OCI-LY7 (cell line): ENCODE measurements at regions not wholly inside any gene's neighbourhood (a gene's known extent, or its start where the extent isn't known, plus 50 kb on each side); places are given as distances from the start of the nearest gene placed in this dataset.

ENCODE experiments used
- BruUV-seq: library from RNA; stranded (reverse); fragments of 400-500 nt; replicated peaks from 2 replicates; lab custom pipeline; 2021; lab: Mats Ljungman, UMichigan
- CTCF ChIA-PET: fragments of 300-600 bp; sonication (Branson Sonifier 250); formaldehyde crosslinking; loops from one replicate; lab custom pipeline; 2022; ENCODE audit warnings: antibody characterized with exemption; ENCODE audit not compliant: unreplicated experiment; lab: Charles Lee
- POLR2A ChIA-PET: fragments of 300-600 bp; sonication (Branson Sonifier 250); formaldehyde crosslinking; loops from one replicate; lab custom pipeline; 2022; ENCODE audit warnings: antibody characterized with exemption; lab: Charles Lee
- DNase-seq: peaks from one replicate; pipeline ENCODE4 v3.0.0-alpha.2; 2015; ENCODE audit warnings: low spot score
- H2AFZ ChIP-seq: fragments of 200-600 bp; sonication (generic), shearing (Covaris generic); 2 replicates; pipeline ENCODE4 v1.6.1; 2014; ENCODE audit warnings: mild to moderate bottlenecking, antibody characterized with exemption, low read length, moderate library complexity
- H3K27ac ChIP-seq: fragments of 200-600 bp; sonication (generic); 2 replicates; pipeline ENCODE4 v1.5.1; 2014; ENCODE audit warnings: mixed run types, low read depth, mild to moderate bottlenecking, moderate library complexity, low read length, inconsistent platforms; ENCODE audit not compliant: poor library complexity, severe bottlenecking
- H3K36me3 ChIP-seq: fragments of 200-600 bp; sonication (generic); 2 replicates; pipeline ENCODE4 v1.6.1; 2014; ENCODE audit warnings: mild to moderate bottlenecking, antibody characterized with exemption, low read length, moderate library complexity, mixed read lengths; ENCODE audit not compliant: insufficient read depth
- H3K4me1 ChIP-seq: fragments of 200-600 bp; sonication (generic); 2 replicates; pipeline ENCODE4 v1.5.1; 2014; ENCODE audit warnings: mild to moderate bottlenecking, low read length; ENCODE audit not compliant: insufficient read depth, poor library complexity, severe bottlenecking
- H3K4me2 ChIP-seq: fragments of 200-600 bp; sonication (generic); 2 replicates; pipeline ENCODE4 v1.6.1; 2014; ENCODE audit warnings: mild to moderate bottlenecking, low read length
- H3K4me3 ChIP-seq: fragments of 200-600 bp; sonication (generic); 2 replicates; pipeline ENCODE4 v1.5.1; 2014; ENCODE audit warnings: mild to moderate bottlenecking, low read depth, low read length; ENCODE audit not compliant: poor library complexity, severe bottlenecking
- H3K79me2 ChIP-seq: fragments of 200-600 bp; sonication (generic); 2 replicates; pipeline ENCODE4 v1.6.1; 2016; ENCODE audit warnings: low read depth, mild to moderate bottlenecking, low read length, moderate library complexity, mixed read lengths; ENCODE audit not compliant: insufficient read depth
- H3K9me2 ChIP-seq: fragments of 200-600 bp; sonication (generic); 2 replicates; pipeline ENCODE4 v1.6.1; 2016; ENCODE audit warnings: mild to moderate bottlenecking, low read length, mixed read lengths; ENCODE audit not compliant: insufficient read depth
- H3K9me3 ChIP-seq: fragments of 200-600 bp; sonication (generic); 2 replicates; pipeline ENCODE4 v1.6.1; 2014; ENCODE audit warnings: mild to moderate bottlenecking, mixed run types, low read length, mixed read lengths
- H4K20me1 ChIP-seq: fragments of 200-600 bp; sonication (generic); 2 replicates; pipeline ENCODE4 v1.6.1; 2014; ENCODE audit warnings: mild to moderate bottlenecking, antibody characterized with exemption, low read length, moderate library complexity, mixed read lengths; ENCODE audit not compliant: insufficient read depth
- EZH2phosphoT487 ChIP-seq: fragments of 200-600 bp; sonication (generic); IDR thresholded peaks from 2 replicates; pipeline ENCODE4 v1.6.1; 2018; ENCODE audit warnings: low read depth, borderline replicate concordance, mild to moderate bottlenecking, mixed run types, antibody characterized with exemption, low read length, moderate library complexity, mixed read lengths
- intact Hi-C: fragments of 100-400 bp; cut with micrococcal nuclease; formaldehyde crosslinking; loops from one replicate; pipeline ENCODE4 v1.10.0; 2022; ENCODE audit not compliant: unreplicated experiment
- TF ChIP-seq, protein P1 (sequence below): fragments of 200-600 bp; sonication (generic); conservative IDR thresholded peaks from 2 replicates; pipeline ENCODE4 v1.5.1; 2014; ENCODE audit warnings: mild to moderate bottlenecking, antibody characterized with exemption, low read length, moderate library complexity, mixed read lengths

DNA sequence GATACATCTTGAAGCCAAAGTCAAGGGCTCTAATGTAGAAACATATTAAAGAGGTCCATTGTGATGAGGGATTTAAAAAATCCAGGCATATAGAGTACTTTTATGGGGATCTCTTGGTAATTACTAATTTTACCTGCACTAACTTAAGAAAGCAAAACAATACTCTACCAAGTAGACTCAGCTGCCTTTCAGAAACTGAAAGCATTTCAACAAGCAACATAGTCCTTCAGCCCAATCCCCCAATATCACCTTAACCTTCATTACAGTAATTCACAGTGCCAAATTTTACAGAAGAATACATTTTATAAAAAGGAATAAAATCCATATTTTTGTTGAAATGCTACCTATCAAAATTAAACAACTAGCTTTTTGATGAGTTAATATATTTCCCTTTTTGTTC, 422.9 kb downstream of the DTHD1 start:
- Histone ChIP-seq H3K4me1 (no peaks in the 10 kb centered on the region), H3K4me2 (no peak overlapping the region), H2AFZ (no peak overlapping the region), H3K4me3 (no peak overlapping the region), H4K20me1 (no peaks in the 10 kb centered on the region), H3K79me2 (no peaks in the 10 kb centered on the region), H3K36me3 (no peaks in the 10 kb centered on the region), H3K9me3 (no peaks in the 10 kb centered on the region), H3K27ac (no peak overlapping the region), H3K9me2 (no peaks in the 10 kb centered on the region)
- no TSS peak for BruUV-seq
- DNase-seq = no peak
- POLR2A ChIA-PET = no interaction called here
- CTCF ChIA-PET = no interaction called here
- no peak for TF ChIP-seq EZH2phosphoT487
- intact Hi-C loops = no loop called here

DNA sequence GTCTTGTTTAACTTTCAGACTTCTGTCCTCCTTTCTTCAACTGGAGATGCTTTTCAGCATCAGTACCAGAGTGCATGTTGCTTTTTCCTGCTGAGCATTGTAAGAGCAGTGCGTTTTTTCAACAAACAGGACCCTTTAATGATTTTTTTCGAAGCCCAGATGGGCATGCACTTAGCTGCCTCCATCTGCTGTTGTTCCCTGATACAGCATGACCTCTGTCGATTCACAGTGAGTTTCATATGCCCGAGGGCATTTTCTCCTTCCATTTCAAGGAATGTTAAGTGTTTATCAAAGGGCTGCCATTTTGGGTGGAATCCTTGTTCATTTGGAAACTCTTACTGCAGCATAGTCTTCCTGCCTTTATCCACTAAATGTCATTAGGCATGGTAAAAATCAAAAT, 428.6 kb downstream of the DTHD1 start:
- Histone ChIP-seq H3K9me3 (no peaks in the 10 kb centered on the region), H3K36me3 (no peaks in the 10 kb centered on the region), H3K27ac (no peak overlapping the region), H3K4me3 (no peak overlapping the region), H2AFZ (no peak overlapping the region), H3K4me1 (no peaks in the 10 kb centered on the region), H4K20me1 (no peaks in the 10 kb centered on the region), H3K9me2 (no peaks in the 10 kb centered on the region), H3K79me2 (no peaks in the 10 kb centered on the region), H3K4me2 (no peak overlapping the region)
- no TSS peak for BruUV-seq
- CTCF ChIA-PET = no interaction called here
- no peak for DNase-seq
- intact Hi-C loops = no loop called here
- POLR2A ChIA-PET = no interaction called here
- no peak for TF ChIP-seq EZH2phosphoT487
- TF ChIP-seq, protein P1, sequence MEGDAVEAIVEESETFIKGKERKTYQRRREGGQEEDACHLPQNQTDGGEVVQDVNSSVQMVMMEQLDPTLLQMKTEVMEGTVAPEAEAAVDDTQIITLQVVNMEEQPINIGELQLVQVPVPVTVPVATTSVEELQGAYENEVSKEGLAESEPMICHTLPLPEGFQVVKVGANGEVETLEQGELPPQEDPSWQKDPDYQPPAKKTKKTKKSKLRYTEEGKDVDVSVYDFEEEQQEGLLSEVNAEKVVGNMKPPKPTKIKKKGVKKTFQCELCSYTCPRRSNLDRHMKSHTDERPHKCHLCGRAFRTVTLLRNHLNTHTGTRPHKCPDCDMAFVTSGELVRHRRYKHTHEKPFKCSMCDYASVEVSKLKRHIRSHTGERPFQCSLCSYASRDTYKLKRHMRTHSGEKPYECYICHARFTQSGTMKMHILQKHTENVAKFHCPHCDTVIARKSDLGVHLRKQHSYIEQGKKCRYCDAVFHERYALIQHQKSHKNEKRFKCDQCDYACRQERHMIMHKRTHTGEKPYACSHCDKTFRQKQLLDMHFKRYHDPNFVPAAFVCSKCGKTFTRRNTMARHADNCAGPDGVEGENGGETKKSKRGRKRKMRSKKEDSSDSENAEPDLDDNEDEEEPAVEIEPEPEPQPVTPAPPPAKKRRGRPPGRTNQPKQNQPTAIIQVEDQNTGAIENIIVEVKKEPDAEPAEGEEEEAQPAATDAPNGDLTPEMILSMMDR = no peak

GRCh38 chr4:36712013-36712412, 430.6 kb downstream of the DTHD1 start:
- Histone ChIP-seq H3K4me2 (no peak overlapping the region), H3K79me2 (no peaks in the 10 kb centered on the region), H3K36me3 (no peaks in the 10 kb centered on the region), H3K9me2 (no peaks in the 10 kb centered on the region), H4K20me1 (no peaks in the 10 kb centered on the region), H3K4me3 (no peak overlapping the region), H3K9me3 (no peaks in the 10 kb centered on the region), H3K27ac (no peak overlapping the region), H3K4me1 (no peaks in the 10 kb centered on the region), H2AFZ (no peak overlapping the region)
- intact Hi-C loops = no loop called here
- no TSS peak for BruUV-seq
- CTCF ChIA-PET = no interaction called here
- DNase-seq = no peak
- POLR2A ChIA-PET = interaction anchor here (0.7 to 1.1 kb wide), 3 partner anchors 12 to 178 kb away, joined by 3 to 4 read pairs (median 3); no protein-coding TSS in a partner anchor
- TF ChIP-seq EZH2phosphoT487 = no peak
- TF ChIP-seq, protein P1 = no peak
